ENCODE measurements at regions not wholly inside any gene's neighbourhood (a gene's known extent, or its start where the extent isn't known, plus 50 kb on each side); places are given as distances from the start of the nearest gene placed in this dataset.

- no peak for DNase-seq (ENCODE audit: low read depth)
- H3K4me3 ChIP-seq (ENCODE audit: low read depth, low read length): no peak overlapping the region
- no peak for TF ChIP-seq CTCF (IDR thresholded peaks at IDR 0.05; ENCODE audit: insufficient read depth, low read length)
Measured at GRCh38 chr20:52469128-52469527, 277.5 kb upstream of the ZFP64 start.

- no peak for DNase-seq (ENCODE audit: low read depth)
- no peak overlapping the region for H3K4me3 ChIP-seq (ENCODE audit: low read depth, low read length)
- TF ChIP-seq CTCF (IDR thresholded peaks at IDR 0.05; ENCODE audit: insufficient read depth, low read length): no peak
Measured at GRCh38 chr20:52465991-52466390, 274.4 kb upstream of the ZFP64 start.

DNA sequence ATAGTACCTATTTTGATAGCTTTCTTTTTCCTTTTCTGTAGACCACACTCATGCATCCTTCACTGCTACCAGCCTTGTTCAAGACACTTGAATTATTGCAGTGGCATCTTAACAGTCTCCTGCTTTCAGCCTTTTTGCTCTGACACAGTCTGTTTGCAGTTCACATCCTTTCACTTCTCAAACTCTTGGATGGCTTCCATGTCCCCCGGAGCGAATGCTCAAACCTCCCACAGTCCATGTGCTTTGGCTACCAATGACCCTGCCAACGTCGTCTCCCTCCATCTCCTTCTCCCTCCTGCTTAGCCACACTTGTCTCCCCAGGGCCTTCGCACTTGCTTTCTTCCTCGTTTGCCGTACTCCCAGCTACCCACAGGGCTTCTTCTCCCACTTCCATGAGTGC, 270.0 kb upstream of the ZFP64 start:
- no peak overlapping the region for H3K4me3 ChIP-seq (ENCODE audit: low read depth, low read length)
- DNase-seq (ENCODE audit: low read depth): no peak
- TF ChIP-seq CTCF (IDR thresholded peaks at IDR 0.05; ENCODE audit: insufficient read depth, low read length): no peak

- DNase-seq (ENCODE audit: low read depth): no peak
- no peak overlapping the region for H3K4me3 ChIP-seq (ENCODE audit: low read depth, low read length)
- TF ChIP-seq CTCF (IDR thresholded peaks at IDR 0.05; ENCODE audit: insufficient read depth, low read length): no peak
Measured at GRCh38 chr20:52459150-52459549, 267.6 kb upstream of the ZFP64 start.

DNA sequence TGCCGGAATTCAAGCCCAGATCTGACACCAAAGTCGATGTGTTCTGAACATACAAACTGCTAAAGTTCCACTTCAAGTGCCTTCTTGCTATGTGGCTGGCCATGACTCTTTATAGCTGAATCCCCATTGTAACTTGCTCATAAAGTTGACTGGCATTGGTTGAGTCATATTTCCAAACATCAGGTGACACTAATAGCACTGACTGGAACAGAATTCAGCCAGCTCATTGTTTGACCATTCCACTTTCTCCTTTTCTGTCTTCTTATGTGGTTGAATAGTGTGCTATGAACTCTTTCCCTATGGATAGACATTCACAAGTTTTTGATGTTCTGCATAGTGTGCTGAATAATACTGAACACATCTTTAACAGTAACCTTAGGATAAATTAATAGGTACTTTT, 266.2 kb upstream of the ZFP64 start:
- H3K4me3 ChIP-seq (ENCODE audit: low read depth, low read length): no peak overlapping the region
- DNase-seq (ENCODE audit: low read depth): no peak

GRCh38 chr20:52454660-52455059, 263.1 kb upstream of the ZFP64 start:
- H3K4me3 ChIP-seq (ENCODE audit: low read depth, low read length): no peak overlapping the region
- peak; percentile 8 for DNase-seq (ENCODE audit: low read depth)
- no peak for TF ChIP-seq CTCF (IDR thresholded peaks at IDR 0.05; ENCODE audit: insufficient read depth, low read length)

More for the DNA sequence above, 266.2 kb upstream of the ZFP64 start:
- no peak for TF ChIP-seq CTCF (IDR thresholded peaks at IDR 0.05; ENCODE audit: insufficient read depth, low read length)

GRCh38 chr20:52448513-52449232, 257.1 kb upstream of the ZFP64 start:
- H3K4me3 ChIP-seq (ENCODE audit: low read depth, low read length): no peak overlapping the region
- no peak for DNase-seq (ENCODE audit: low read depth)
- TF ChIP-seq CTCF (IDR thresholded peaks at IDR 0.05; ENCODE audit: insufficient read depth, low read length): no peak
